WTC11 (cell line): ENCODE measurements at regions not wholly inside any gene's neighbourhood (a gene's known extent, or its start where the extent isn't known, plus 50 kb on each side); places are given as distances from the start of the nearest gene placed in this dataset.

Experiments used
- ATAC-seq: fragments of 200-7000 bp; cut with Tn5 transposase; 2 replicates; pipeline ENCODE4 v1.10.0; 2021; ENCODE audit warnings: mild to moderate bottlenecking, moderate library complexity
- CTCF ChIA-PET: fragments of 300-600 bp; sonication (Branson Sonifier 250); formaldehyde crosslinking; loops from one replicate; lab custom pipeline; 2021; ENCODE audit warnings: antibody characterized with exemption; lab: Charles Lee
- POLR2A ChIA-PET: fragments of 350-600 bp; sonication (Branson Sonifier 250); formaldehyde crosslinking; loops from one replicate; lab custom pipeline; 2021; ENCODE audit warnings: antibody characterized with exemption; lab: Charles Lee
- DNase-seq: peaks from one replicate; pipeline ENCODE4 v3.0.0; 2021; ENCODE audit warnings: low spot score
- H3K27ac Mint-ChIP-seq: 2 replicates; pipeline ENCODE4 v1.8.0; 2021; ENCODE audit warnings: mixed read lengths
- H3K27me3 Mint-ChIP-seq: 2 replicates; pipeline ENCODE4 v1.8.0; 2021; ENCODE audit warnings: low read depth, mild to moderate bottlenecking, moderate library complexity, mixed read lengths
- H3K36me3 Mint-ChIP-seq: 2 replicates; pipeline ENCODE4 v1.8.0; 2021; ENCODE audit warnings: mixed read lengths
- H3K4me1 Mint-ChIP-seq: 2 replicates; pipeline ENCODE4 v1.8.0; 2022; ENCODE audit warnings: mixed read lengths
- H3K4me3 Mint-ChIP-seq: 2 replicates; pipeline ENCODE4 v1.8.0; 2021; ENCODE audit warnings: mild to moderate bottlenecking, moderate library complexity, mixed read lengths
- H3K9me3 Mint-ChIP-seq: 2 replicates; pipeline ENCODE4 v1.8.0; 2021; ENCODE audit warnings: mixed read lengths
- ARID4B ChIP-seq: sonication (generic); formaldehyde crosslinking; IDR thresholded peaks from 2 replicates; pipeline ENCODE4 v1.8.0; 2023; ENCODE audit warnings: missing genetic modification reagents, mild to moderate bottlenecking, borderline replicate concordance
- GTF2I ChIP-seq: fragments of 250-450 bp; sonication (Bioruptor Pico); conservative IDR thresholded peaks from 2 replicates; pipeline ENCODE4 v1.4.0; 2021; ENCODE audit warnings: mild to moderate bottlenecking
- JAZF1 ChIP-seq: fragments of 250-450 bp; sonication (Bioruptor Pico); IDR thresholded peaks from 2 replicates; pipeline ENCODE4 v1.9.0; 2021; ENCODE audit warnings: moderate library complexity, mild to moderate bottlenecking, inconsistent platforms
- KAT7 ChIP-seq: sonication (generic); formaldehyde crosslinking; IDR thresholded peaks from 2 replicates; pipeline ENCODE4 v1.8.1; 2023; ENCODE audit warnings: missing genetic modification reagents, mild to moderate bottlenecking, borderline replicate concordance
- NR2C2 ChIP-seq: sonication (generic); formaldehyde crosslinking; IDR thresholded peaks from 2 replicates; pipeline ENCODE4 v1.8.0; 2022; ENCODE audit warnings: mild to moderate bottlenecking, missing genetic modification reagents
- RORB ChIP-seq: fragments of 250-450 bp; sonication (Bioruptor Pico); IDR thresholded peaks from 2 replicates; pipeline ENCODE4 v1.9.0; 2021; ENCODE audit warnings: mild to moderate bottlenecking
- SOX15 ChIP-seq: fragments of 250-450 bp; sonication (Bioruptor Pico); IDR thresholded peaks from 2 replicates; pipeline ENCODE4 v1.9.0; 2021; ENCODE audit warnings: mild to moderate bottlenecking
- TEAD4 ChIP-seq: sonication (generic); formaldehyde crosslinking; IDR thresholded peaks from 2 replicates; pipeline ENCODE4 v1.8.0; 2022; ENCODE audit warnings: mild to moderate bottlenecking, missing genetic modification reagents
- USF2 ChIP-seq: sonication (generic); formaldehyde crosslinking; IDR thresholded peaks from 2 replicates; pipeline ENCODE4 v1.8.1; 2023; ENCODE audit warnings: mild to moderate bottlenecking, missing genetic modification reagents, moderate library complexity
- ZNF263 ChIP-seq: sonication (generic); formaldehyde crosslinking; IDR thresholded peaks from 2 replicates; pipeline ENCODE4 v1.8.1; 2022; ENCODE audit warnings: low read depth, mild to moderate bottlenecking, moderate library complexity, missing genetic modification reagents
- ZNF281 ChIP-seq: sonication (generic); formaldehyde crosslinking; IDR thresholded peaks from 2 replicates; pipeline ENCODE4 v1.8.0; 2023; ENCODE audit warnings: mild to moderate bottlenecking, missing genetic modification reagents
- ZNF416 ChIP-seq: fragments of 250-450 bp; sonication (Bioruptor Pico); IDR thresholded peaks from 2 replicates; pipeline ENCODE4 v1.9.0; 2021; ENCODE audit warnings: mild to moderate bottlenecking, inconsistent platforms
- ZNF425 ChIP-seq: fragments of 250-450 bp; sonication (Bioruptor Pico); conservative IDR thresholded peaks from 2 replicates; pipeline ENCODE4 v1.9.0; 2021; ENCODE audit warnings: mild to moderate bottlenecking
- ZNF532 ChIP-seq: fragments of 250-450 bp; sonication (Bioruptor Pico); IDR thresholded peaks from 2 replicates; pipeline ENCODE4 v1.9.0; 2021; ENCODE audit warnings: mild to moderate bottlenecking, borderline replicate concordance
- TF ChIP-seq, protein P1 (sequence below): sonication (generic); formaldehyde crosslinking; IDR thresholded peaks from 2 replicates; pipeline ENCODE4 v1.8.1; 2022; ENCODE audit warnings: missing genetic modification reagents, borderline replicate concordance

- TF ChIP-seq SOX15 (no peak), ARID4B (CRISPR knock-in tag) (no peak), ZNF281 (no peak), ZNF425 (CRISPR knock-in tag) (no peak), ZNF532 (CRISPR knock-in tag) (no peak), GTF2I (CRISPR knock-in tag) (no peak)
These were observed 206.8 kb downstream of the CHRDL1 start (continued) for GRCh38 chrX:110588853-110589252.

DNA sequence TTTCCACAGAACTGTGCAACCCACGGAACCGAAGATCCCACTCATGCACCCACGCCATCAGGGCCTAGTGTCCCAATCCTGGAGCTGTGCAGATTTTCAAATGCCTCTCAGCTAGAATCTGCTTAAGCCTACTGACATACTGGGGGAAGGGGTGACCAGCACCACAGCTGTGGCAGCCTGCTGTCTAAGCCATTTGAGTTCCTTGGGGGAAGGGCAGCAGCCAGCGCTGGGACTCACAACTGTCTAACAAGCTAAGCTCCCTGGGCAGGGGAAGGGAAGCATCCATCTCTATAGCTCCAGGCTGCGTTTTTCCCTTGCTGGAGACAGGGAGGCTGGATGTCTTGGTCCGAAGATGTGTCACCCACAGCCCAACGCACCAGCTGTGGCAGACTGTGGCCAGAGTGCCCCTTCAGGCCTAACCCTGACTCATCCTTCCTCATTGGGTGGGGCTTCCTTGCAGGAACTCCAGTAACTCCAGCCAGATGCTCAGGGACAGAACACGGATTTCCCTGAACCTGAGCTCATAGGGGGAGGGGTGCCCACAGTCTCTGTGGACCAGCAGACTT is 194.8 kb downstream of the CHRDL1 start:
- Mint-ChIP-seq H3K4me1 (no peaks in the 10 kb centered on the region), H3K27ac (no peak overlapping the region)
- no peak for DNase-seq

More for the DNA sequence above, 194.8 kb downstream of the CHRDL1 start:
- H3K9me3 Mint-ChIP-seq, result peaks cover 20% of the 10 kb centered on the region
- ChIA-PET POLR2A (no interaction called here), CTCF (no interaction called here)
- H3K4me3 Mint-ChIP-seq, result no peak overlapping the region
- H3K36me3 Mint-ChIP-seq, result peaks cover 17% of the 10 kb centered on the region
- ATAC-seq, result no peak
- TF ChIP-seq KAT7, result no peak
- TF ChIP-seq RORB (CRISPR knock-in tag), result no peak
- no peak for TF ChIP-seq USF2 (CRISPR knock-in tag)
- no peak for TF ChIP-seq ZNF263 (CRISPR knock-in tag)
- no peak for TF ChIP-seq JAZF1 (CRISPR knock-in tag)
- no peak for TF ChIP-seq TEAD4
- TF ChIP-seq ZNF416 (CRISPR knock-in tag), result no peak
- no peak for TF ChIP-seq NR2C2 (CRISPR knock-in tag)
- TF ChIP-seq, protein P1, sequence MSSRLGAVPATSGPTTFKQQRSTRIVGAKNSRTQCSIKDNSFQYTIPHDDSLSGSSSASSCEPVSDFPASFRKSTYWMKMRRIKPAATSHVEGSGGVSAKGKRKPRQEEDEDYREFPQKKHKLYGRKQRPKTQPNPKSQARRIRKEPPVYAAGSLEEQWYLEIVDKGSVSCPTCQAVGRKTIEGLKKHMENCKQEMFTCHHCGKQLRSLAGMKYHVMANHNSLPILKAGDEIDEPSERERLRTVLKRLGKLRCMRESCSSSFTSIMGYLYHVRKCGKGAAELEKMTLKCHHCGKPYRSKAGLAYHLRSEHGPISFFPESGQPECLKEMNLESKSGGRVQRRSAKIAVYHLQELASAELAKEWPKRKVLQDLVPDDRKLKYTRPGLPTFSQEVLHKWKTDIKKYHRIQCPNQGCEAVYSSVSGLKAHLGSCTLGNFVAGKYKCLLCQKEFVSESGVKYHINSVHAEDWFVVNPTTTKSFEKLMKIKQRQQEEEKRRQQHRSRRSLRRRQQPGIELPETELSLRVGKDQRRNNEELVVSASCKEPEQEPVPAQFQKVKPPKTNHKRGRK (CRISPR knock-in tag), result no peak
- TF ChIP-seq, all 79 proteins: peak for 0
- H3K27me3 Mint-ChIP-seq, result peaks cover 9% of the 10 kb centered on the region
